ENCODE measurements at regions not wholly inside any gene's neighbourhood (a gene's known extent, or its start where the extent isn't known, plus 50 kb on each side); places are given as distances from the start of the nearest gene placed in this dataset.
"Not testable (repeated sequence)": the region's sequence is repeated elsewhere in the genome, so short reads cannot be mapped to it uniquely, and the experiment has no call there.

DNA sequence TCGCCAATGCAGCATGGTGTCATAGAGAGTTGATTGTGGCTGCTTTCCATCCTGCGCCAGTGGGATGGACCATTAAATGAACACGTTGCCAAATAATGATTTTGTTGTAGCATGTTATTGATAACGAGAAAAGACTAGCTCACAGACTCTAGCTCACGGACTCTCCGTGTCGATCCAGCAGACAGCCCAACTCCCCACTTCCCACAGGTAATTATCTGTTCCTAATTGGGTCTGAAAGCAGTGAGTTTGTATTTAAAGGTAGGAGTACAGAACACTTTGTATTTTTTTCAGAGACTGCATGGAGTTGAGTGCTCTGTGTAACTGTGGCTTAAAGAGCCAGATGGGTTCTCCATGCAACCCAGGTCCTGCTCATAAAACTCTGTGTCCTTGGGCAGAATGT, 1250.5 kb downstream of the TYW1 start:
- TF ChIP-seq, protein P1, sequence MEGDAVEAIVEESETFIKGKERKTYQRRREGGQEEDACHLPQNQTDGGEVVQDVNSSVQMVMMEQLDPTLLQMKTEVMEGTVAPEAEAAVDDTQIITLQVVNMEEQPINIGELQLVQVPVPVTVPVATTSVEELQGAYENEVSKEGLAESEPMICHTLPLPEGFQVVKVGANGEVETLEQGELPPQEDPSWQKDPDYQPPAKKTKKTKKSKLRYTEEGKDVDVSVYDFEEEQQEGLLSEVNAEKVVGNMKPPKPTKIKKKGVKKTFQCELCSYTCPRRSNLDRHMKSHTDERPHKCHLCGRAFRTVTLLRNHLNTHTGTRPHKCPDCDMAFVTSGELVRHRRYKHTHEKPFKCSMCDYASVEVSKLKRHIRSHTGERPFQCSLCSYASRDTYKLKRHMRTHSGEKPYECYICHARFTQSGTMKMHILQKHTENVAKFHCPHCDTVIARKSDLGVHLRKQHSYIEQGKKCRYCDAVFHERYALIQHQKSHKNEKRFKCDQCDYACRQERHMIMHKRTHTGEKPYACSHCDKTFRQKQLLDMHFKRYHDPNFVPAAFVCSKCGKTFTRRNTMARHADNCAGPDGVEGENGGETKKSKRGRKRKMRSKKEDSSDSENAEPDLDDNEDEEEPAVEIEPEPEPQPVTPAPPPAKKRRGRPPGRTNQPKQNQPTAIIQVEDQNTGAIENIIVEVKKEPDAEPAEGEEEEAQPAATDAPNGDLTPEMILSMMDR (conservative IDR thresholded peaks at IDR 0.05), result no peak

DNA sequence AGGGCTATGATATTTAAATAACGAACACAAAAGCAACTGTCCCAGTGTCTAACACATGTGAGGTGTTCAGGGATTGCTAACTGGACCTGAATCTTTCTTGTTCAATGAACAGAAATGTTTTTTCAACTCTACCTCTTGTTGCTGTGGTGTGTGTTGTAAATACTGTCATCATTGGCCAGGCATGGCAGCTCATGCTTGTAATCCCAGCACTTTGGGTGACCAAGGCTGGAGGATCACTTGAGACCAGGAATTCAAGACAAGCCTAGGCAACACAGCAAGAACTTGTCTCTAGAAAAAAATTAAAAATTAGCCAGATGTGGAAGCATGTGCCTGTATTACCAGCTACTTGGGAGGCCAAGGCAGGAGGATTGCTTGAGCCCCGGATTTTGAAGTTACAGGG, 1250.9 kb downstream of the TYW1 start:
- peaks cover 7% of the 10 kb centered on the region for H3K36me3 Mint-ChIP-seq (ENCODE audit: low read depth)
- TF ChIP-seq, protein P1 (conservative IDR thresholded peaks at IDR 0.05), result no peak
- DNase-seq (ENCODE audit: low read depth, low spot score), result no peak
- peaks cover 5% of the 10 kb centered on the region for H3K27me3 Mint-ChIP-seq (ENCODE audit: low read depth)
- H3K27ac Mint-ChIP-seq (ENCODE audit: unreplicated experiment), result no peak overlapping the region
- H3K4me3 Mint-ChIP-seq, result no peak overlapping the region
- H3K9me3 Mint-ChIP-seq, result peaks cover 11% of the 10 kb centered on the region
- peaks cover 11% of the 10 kb centered on the region for H3K4me1 Mint-ChIP-seq

More for the DNA sequence above, 1250.5 kb downstream of the TYW1 start:
- peaks cover 11% of the 10 kb centered on the region for H3K4me1 Mint-ChIP-seq
- DNase-seq (ENCODE audit: low read depth, low spot score), result no peak
- no peak overlapping the region for H3K4me3 Mint-ChIP-seq
- H3K36me3 Mint-ChIP-seq (ENCODE audit: low read depth), result peaks cover 7% of the 10 kb centered on the region
- peaks cover 11% of the 10 kb centered on the region for H3K9me3 Mint-ChIP-seq
- peaks cover 5% of the 10 kb centered on the region for H3K27me3 Mint-ChIP-seq (ENCODE audit: low read depth)
- H3K27ac Mint-ChIP-seq (ENCODE audit: unreplicated experiment), result no peak overlapping the region

DNA sequence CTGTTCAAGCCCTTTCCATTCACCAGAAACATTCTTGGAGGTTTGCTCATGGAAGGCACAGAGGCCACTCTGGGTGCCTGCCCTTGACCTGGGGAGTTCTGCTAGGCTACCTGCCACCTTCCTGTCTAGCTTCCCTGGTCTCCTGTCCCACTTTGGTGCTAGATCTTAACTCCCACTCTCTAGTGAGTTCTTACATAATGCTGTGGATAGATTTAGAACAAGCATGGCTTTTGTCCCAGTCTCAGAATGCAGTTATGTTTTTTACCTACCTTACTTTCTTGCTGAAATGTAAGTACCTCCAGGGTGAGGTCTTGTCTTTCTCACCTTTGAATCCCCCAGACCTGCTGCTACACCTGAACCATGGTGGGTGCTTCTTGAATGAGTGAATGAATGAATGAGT, 1252.3 kb downstream of the TYW1 start:
- no peak overlapping the region for H3K27ac Mint-ChIP-seq (ENCODE audit: unreplicated experiment)
- H3K9me3 Mint-ChIP-seq, result peaks cover 11% of the 10 kb centered on the region
- TF ChIP-seq, protein P1 (conservative IDR thresholded peaks at IDR 0.05), result no peak
- peaks cover 10% of the 10 kb centered on the region for H3K27me3 Mint-ChIP-seq (ENCODE audit: low read depth)
- H3K36me3 Mint-ChIP-seq (ENCODE audit: low read depth), result peaks cover 7% of the 10 kb centered on the region
- peaks cover 11% of the 10 kb centered on the region for H3K4me1 Mint-ChIP-seq
- no peak for DNase-seq (ENCODE audit: low read depth, low spot score)
- H3K4me3 Mint-ChIP-seq, result no peak overlapping the region

DNA sequence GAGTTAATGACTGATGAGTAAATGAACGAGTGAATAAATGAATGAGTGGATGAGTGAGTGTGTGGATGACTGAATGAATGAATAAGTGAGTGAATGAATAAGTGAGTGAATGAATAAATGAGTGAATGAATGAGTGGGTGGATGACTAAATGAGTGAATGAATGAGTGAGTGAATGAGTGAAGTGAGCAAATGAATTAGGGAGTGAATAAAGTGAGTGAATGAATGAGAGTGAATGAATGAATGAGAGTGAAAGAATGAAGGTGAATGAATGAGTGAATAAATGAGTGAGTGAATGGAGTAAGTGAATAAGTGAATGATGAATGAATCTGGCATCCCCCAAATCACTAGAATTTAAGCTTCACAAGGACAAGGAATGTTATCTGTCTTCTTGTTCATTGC, 1253.0 kb downstream of the TYW1 start:
- peaks cover 7% of the 10 kb centered on the region for H3K36me3 Mint-ChIP-seq (ENCODE audit: low read depth)
- H3K4me1 Mint-ChIP-seq, result peaks cover 11% of the 10 kb centered on the region
- peaks cover 11% of the 10 kb centered on the region for H3K9me3 Mint-ChIP-seq
- no peak overlapping the region for H3K27ac Mint-ChIP-seq (ENCODE audit: unreplicated experiment)
- TF ChIP-seq, protein P1 (conservative IDR thresholded peaks at IDR 0.05), result no peak
- H3K27me3 Mint-ChIP-seq (ENCODE audit: low read depth), result peaks cover 17% of the 10 kb centered on the region
- H3K4me3 Mint-ChIP-seq, result no peak overlapping the region
- no peak for DNase-seq (ENCODE audit: low read depth, low spot score)

DNA sequence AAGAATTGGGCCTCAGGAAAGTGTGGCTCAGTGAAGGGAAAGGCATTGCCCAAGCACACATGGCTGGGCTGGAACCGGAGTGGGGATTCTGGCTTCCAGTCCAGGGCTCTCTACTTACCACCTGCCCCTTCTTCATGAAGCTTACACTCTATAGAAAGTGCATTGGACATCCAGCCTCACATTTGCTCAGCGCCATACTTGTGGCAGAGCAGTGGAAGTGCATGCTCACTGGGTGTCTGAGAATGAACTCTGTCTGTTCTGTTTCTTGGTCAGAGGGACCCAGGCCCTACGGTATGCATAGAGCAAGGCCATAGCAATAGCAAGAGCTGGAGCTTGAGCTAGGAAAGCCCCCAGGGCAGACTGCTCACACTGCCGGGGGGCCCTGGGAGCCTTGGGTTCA, 1253.5 kb downstream of the TYW1 start:
- DNase-seq (ENCODE audit: low read depth, low spot score), result no peak
- Mint-ChIP-seq H3K36me3 (ENCODE audit: low read depth) (peaks cover 7% of the 10 kb centered on the region), H3K4me1 (peaks cover 11% of the 10 kb centered on the region), H3K9me3 (peaks cover 11% of the 10 kb centered on the region), H3K4me3 (no peak overlapping the region), H3K27ac (ENCODE audit: unreplicated experiment) (no peak overlapping the region), H3K27me3 (ENCODE audit: low read depth) (peaks cover 22% of the 10 kb centered on the region)
- TF ChIP-seq, protein P1 (conservative IDR thresholded peaks at IDR 0.05), result peak; percentile 17

DNA sequence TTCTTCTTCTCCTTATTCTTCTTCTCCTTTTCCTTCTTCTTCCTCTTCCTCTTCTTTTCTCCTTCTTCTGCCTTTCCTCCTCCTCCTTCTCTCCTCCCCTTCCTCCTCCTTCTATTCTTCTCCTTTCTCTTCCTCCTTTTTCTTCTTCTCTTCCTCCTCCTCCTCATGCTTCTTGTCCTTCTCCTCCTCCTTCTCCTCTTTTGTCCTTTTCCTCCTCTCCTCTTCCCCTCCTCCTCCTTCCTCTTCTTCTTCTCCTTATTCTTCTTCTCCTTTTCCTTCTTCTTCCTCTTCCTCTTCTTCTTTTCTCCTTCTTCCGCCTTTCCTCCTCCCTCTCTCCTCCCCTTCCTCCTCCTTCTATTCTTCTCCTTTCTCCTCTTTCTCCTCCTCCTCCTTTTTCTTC, 1258.2 kb downstream of the TYW1 start:
- H3K27me3 Mint-ChIP-seq (ENCODE audit: low read depth), result peaks cover 36% of the 10 kb centered on the region
- not testable (repeated sequence) for H3K27ac Mint-ChIP-seq (ENCODE audit: unreplicated experiment); DNase-seq (ENCODE audit: low read depth, low spot score); H3K4me3 Mint-ChIP-seq; H3K4me1 Mint-ChIP-seq; H3K36me3 Mint-ChIP-seq (ENCODE audit: low read depth); H3K9me3 Mint-ChIP-seq
